HK-2 (cell line): ENCODE measurements at regions not wholly inside any gene's neighbourhood (a gene's known extent, or its start where the extent isn't known, plus 50 kb on each side); places are given as distances from the start of the nearest gene placed in this dataset.

Experiments
- DNase-seq: peaks from one replicate; pipeline ENCODE4 v3.0.0-alpha.2; 2018; ENCODE audit not compliant: unreplicated experiment

GRCh38 chr3:111352585-111352984 is 189.4 kb upstream of the CD96 start:
- no peak for DNase-seq

- no peak for DNase-seq
Observed at GRCh38 chr3:111359261-111360030, 182.6 kb upstream of the CD96 start.

- DNase-seq = no peak
Observed at GRCh38 chr3:111362381-111363009, 179.5 kb upstream of the CD96 start.

- no peak for DNase-seq
Observed at GRCh38 chr3:111366515-111366914, 175.5 kb upstream of the CD96 start.

- no peak for DNase-seq
Observed at GRCh38 chr3:111368056-111368455, 173.9 kb upstream of the CD96 start.

- DNase-seq = no peak
Observed at GRCh38 chr3:111369958-111370357, 172.0 kb upstream of the CD96 start.

GRCh38 chr3:111373239-111373638 is 168.8 kb upstream of the CD96 start:
- DNase-seq = no peak

GRCh38 chr3:111373861-111374260 is 168.1 kb upstream of the CD96 start:
- DNase-seq = no peak

GRCh38 chr3:111385971-111386495 is 156.0 kb upstream of the CD96 start:
- DNase-seq = no peak

- no peak for DNase-seq
Observed at GRCh38 chr3:111392894-111393398, 149.1 kb upstream of the CD96 start.

GRCh38 chr3:111412656-111413055 is 129.3 kb upstream of the CD96 start:
- peak; percentile 18 for DNase-seq

- DNase-seq = no peak
Observed at GRCh38 chr3:111414531-111414930, 127.5 kb upstream of the CD96 start.

GRCh38 chr3:111415018-111415417 is 127.0 kb upstream of the CD96 start:
- no peak for DNase-seq

GRCh38 chr3:111418391-111418790 is 123.6 kb upstream of the CD96 start:
- no peak for DNase-seq

- no peak for DNase-seq
Observed at GRCh38 chr3:111428301-111428700, 113.7 kb upstream of the CD96 start.

- no peak for DNase-seq
Observed at GRCh38 chr3:111434941-111435622, 106.9 kb upstream of the CD96 start.

- no peak for DNase-seq
Observed at GRCh38 chr3:111438283-111438682, 103.7 kb upstream of the CD96 start.

- no peak for DNase-seq
Observed at GRCh38 chr3:111454551-111454950, 87.4 kb upstream of the CD96 start.

GRCh38 chr3:111465081-111465670 is 76.8 kb upstream of the CD96 start:
- DNase-seq = no peak

GRCh38 chr3:111470032-111470431 is 72.0 kb upstream of the CD96 start:
- DNase-seq = no peak

GRCh38 chr3:111471831-111472230 is 70.2 kb upstream of the CD96 start:
- DNase-seq = no peak

- no peak for DNase-seq
Observed at GRCh38 chr3:111472556-111472955, 69.4 kb upstream of the CD96 start.
